D721Med (cell line): ENCODE measurements at regions not wholly inside any gene's neighbourhood (a gene's known extent, or its start where the extent isn't known, plus 50 kb on each side); places are given as distances from the start of the nearest gene placed in this dataset.

Source experiments
- DNase-seq: peaks from one replicate; pipeline ENCODE4 v3.0.0; 2011; ENCODE audit warnings: low spot score; ENCODE audit not compliant: insufficient read length
- FAIRE-seq: peaks from 2 replicates; lab custom pipeline; 2011; peaks lifted over from hg19 to GRCh38; lab: Jason Lieb, UNC
- TF ChIP-seq, protein P1 (sequence below): IDR thresholded peaks from 2 replicates; pipeline ENCODE4 v1.5.1; 2012; ENCODE audit warnings: mild to moderate bottlenecking, control low read depth; ENCODE audit not compliant: insufficient read depth; ENCODE audit errors: missing control alignments

DNA sequence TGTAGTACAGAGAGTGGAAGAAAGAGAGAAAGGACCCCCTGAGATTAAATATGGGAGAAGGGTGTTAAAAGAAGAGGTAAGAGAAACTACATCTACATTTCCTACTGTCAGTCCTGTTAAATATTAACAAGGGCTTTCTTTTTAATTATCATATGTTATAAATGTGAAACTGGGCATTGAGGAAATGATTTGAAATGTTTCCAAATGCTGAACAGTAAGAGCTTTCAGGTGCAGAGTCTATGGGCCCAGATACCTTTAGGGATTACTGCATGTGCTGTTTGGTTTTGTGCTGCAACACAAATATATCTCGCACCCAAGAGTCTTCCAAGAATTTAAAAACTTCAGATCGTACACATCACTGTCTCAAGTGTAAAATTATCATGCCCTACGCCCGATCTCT is 176.3 kb downstream of the RBM26 start:
- FAIRE-seq (no peak), DNase-seq (no peak)
- TF ChIP-seq, protein P1, sequence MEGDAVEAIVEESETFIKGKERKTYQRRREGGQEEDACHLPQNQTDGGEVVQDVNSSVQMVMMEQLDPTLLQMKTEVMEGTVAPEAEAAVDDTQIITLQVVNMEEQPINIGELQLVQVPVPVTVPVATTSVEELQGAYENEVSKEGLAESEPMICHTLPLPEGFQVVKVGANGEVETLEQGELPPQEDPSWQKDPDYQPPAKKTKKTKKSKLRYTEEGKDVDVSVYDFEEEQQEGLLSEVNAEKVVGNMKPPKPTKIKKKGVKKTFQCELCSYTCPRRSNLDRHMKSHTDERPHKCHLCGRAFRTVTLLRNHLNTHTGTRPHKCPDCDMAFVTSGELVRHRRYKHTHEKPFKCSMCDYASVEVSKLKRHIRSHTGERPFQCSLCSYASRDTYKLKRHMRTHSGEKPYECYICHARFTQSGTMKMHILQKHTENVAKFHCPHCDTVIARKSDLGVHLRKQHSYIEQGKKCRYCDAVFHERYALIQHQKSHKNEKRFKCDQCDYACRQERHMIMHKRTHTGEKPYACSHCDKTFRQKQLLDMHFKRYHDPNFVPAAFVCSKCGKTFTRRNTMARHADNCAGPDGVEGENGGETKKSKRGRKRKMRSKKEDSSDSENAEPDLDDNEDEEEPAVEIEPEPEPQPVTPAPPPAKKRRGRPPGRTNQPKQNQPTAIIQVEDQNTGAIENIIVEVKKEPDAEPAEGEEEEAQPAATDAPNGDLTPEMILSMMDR = no peak

DNA sequence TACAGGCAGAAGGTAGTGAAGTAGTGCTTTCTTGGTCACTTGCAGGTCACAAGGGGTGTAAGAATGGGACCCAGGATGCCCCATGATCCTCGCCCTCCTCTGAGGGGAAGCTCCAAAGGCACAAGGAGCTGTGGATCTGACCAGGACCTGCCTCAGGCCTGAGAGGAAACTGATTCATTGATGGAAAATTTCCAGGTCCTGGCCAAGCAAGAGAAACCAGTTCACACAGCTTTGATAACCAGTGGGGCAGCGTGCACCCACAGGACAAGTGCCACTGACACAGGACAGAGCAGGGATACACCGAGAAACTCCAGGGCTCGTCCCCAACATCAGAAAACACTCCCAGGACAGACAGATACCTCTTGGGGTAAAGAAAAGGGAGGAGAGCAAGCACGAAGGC is 177.1 kb downstream of the RBM26 start:
- TF ChIP-seq, protein P1 = no peak
- no peak for FAIRE-seq
- no peak for DNase-seq

DNA sequence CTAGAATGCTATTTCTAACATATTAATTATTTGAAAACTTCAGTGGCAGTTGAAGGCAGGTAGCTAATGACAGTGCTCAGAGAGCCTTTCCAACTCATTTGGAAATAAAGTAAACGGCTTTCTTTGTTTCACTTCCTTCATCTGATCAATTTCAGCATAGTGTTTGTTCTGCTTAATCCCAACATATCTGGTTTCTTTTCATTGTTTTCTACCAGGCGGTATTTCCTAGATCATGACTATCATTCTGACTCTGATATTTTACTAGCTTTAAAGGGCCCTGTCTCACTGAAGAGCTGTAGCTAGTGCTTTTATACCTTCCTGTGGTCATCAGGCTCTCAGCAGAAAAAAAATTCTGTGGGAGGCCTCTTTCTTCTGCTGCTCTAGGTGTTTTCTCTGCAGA is 178.6 kb downstream of the RBM26 start:
- TF ChIP-seq, protein P1 = no peak
- no peak for DNase-seq
- no peak for FAIRE-seq

DNA sequence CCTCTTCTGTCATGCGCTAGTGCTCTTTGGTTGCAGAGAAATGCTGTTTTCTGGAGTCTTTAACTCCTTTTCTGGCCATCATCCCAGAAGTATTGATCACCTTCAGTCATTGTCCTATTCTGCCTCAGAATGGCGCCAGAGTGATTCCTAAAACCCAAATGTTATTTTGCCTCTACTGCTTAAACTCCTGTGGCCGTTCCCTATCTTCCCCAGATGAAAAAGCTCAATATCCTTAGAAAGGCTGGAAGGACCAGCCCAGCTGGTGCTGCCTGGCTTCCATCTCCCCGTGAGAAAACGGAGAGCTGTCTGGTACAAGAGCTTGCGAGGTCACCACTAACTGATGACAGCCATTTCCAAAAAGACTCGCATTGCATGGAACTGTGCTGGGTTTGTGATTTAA is 179.1 kb downstream of the RBM26 start:
- FAIRE-seq (no peak), DNase-seq (no peak)

DNA sequence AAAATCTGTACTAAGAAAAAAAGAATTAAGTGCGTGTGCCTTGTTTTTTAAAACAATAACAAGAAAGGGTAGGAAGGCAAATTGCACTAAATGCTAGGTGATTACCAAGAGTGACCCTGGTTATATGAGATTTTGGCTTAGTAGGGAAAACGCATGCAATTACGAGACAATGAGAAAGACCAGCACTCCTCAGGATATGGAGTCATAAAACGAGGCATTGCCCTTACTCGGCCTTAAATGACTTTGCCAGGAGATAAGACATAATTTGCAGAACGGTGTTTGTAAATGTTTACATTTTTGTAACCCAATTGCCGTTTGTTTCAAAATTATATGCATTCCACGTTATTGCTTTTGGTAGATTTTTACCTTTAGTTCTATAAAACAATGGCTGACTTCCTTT is 179.8 kb downstream of the RBM26 start:
- DNase-seq = no peak
- no peak for FAIRE-seq
- TF ChIP-seq, protein P1 = no peak

More for the DNA sequence above, 179.1 kb downstream of the RBM26 start:
- TF ChIP-seq, protein P1 = no peak

DNA sequence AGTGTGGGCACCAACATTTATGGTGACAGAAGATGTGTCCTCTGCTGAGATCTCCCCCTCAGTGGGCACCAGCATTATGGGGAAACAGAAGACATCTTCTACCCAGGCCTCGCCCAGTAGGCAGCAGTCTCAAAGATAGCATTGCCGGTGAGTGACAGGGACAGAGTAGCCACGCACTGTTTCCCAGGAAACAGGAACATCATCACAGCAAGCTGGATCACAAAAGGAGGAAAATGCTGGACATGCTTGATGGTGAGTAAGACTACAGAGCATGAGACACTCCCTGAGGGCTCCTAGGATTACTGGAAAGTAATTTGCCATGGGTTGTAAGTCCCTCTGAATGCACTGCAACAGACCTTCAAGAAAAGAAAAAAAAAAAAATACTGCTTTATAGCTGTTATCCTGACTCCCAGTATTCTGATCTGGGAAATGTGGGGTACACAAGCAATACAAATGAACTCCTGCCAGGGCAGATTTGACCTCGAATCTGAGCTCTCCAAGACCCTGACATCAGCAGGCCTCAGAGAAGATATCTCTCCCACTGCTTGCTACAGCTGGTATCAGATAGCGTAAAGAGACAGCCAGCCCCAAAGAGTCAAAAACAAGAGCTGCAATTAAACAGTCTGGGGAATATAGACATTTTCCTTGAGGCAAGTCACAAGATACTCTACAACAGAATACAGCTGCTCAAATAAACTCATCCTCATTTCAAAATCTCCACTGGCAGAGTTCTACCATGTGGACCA is 180.4 kb downstream of the RBM26 start:
- FAIRE-seq (no peak), DNase-seq (no peak)

More for the DNA sequence above, 180.4 kb downstream of the RBM26 start:
- TF ChIP-seq, protein P1 = no peak
